Lower lobe of right lung (tissue), 2 donors: ENCODE measurements at regions not wholly inside any gene's neighbourhood (a gene's known extent, or its start where the extent isn't known, plus 50 kb on each side); places are given as distances from the start of the nearest gene placed in this dataset.
"Not testable (repeated sequence)": the region's sequence is repeated elsewhere in the genome, so short reads cannot be mapped to it uniquely, and the experiment has no call there.

Source experiments
- ATAC-seq, 2 donors: fragments of 200-7000 bp; cut with Tn5 transposase; one replicate each; pipeline ENCODE4 v1.9.1; 2020 to 2022; ENCODE audit warnings: mild to moderate bottlenecking in 2 of 2, moderate library complexity in 2 of 2
- DNase-seq: peaks from one replicate; pipeline ENCODE4 v3.0.0-alpha.2; 2020
- H3K27ac ChIP-seq: fragments of 200-600 bp; one replicate; pipeline ENCODE4 v1.8.0; 2022
- H3K27me3 ChIP-seq: fragments of 200-600 bp; one replicate; pipeline ENCODE4 v1.8.0; 2022; ENCODE audit warnings: low read depth
- H3K36me3 ChIP-seq: fragments of 200-600 bp; one replicate; pipeline ENCODE4 v1.8.0; 2022; ENCODE audit warnings: mild to moderate bottlenecking
- H3K4me1 ChIP-seq: fragments of 200-600 bp; one replicate; pipeline ENCODE4 v1.8.0; 2022
- H3K4me3 ChIP-seq: fragments of 200-600 bp; one replicate; pipeline ENCODE4 v1.8.0; 2022; ENCODE audit warnings: mild to moderate bottlenecking
- H3K9me3 ChIP-seq: fragments of 200-600 bp; one replicate; pipeline ENCODE4 v1.8.0; 2022
- CTCF ChIP-seq: fragments of 200-600 bp; IDR thresholded peaks from one replicate; pipeline ENCODE4 v1.8.0; 2022; ENCODE audit warnings: antibody characterized with exemption, mild to moderate bottlenecking
- intact Hi-C: fragments of 100-400 bp; cut with DNase I; formaldehyde crosslinking; loops from one replicate; pipeline ENCODE4 v1.11.0; 2022
- donor health status: DM: no; HTN: yes; CAD: no; lungs with severe emphysema.

DNA sequence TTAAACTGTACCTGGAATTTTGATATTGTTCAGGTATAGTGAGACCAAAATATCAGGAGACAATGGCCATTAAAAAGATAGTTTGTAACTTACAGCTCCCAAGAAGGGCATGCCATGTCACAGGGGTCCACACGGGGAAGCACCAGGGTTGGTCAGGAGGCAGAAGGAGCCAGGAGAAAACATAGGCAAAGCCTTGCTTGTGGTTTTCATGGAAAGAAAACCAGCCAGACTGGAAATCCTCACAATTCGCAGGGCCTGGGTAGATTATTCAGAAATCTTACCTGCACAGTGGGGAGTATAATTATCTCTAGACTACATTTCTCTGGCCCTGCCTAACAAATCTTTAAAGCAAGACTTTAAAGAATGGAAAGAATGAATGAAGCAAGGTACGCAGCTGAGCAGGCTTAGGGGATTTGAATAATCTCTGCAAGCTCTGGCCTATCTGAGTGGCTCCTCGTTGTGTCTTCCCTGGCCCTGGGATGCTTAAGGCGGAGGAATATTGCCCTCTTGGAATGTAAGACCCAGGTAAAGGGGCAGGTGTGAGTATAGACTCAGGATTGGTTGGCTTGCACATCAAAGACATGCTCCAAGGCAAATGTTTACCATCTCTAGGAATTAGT is 66.9 kb upstream of the CDC42EP3 start:
- Histone ChIP-seq H3K4me3 (no peak overlapping the region), H3K27me3 (no peaks in the 10 kb centered on the region), H3K4me1 (no peaks in the 10 kb centered on the region), H3K27ac (no peak overlapping the region), H3K36me3 (no peaks in the 10 kb centered on the region), H3K9me3 (no peaks in the 10 kb centered on the region)
- intact Hi-C loops: no loop called here
- ATAC-seq: no peak
- no peak for TF ChIP-seq CTCF
- DNase-seq: no peak

DNA sequence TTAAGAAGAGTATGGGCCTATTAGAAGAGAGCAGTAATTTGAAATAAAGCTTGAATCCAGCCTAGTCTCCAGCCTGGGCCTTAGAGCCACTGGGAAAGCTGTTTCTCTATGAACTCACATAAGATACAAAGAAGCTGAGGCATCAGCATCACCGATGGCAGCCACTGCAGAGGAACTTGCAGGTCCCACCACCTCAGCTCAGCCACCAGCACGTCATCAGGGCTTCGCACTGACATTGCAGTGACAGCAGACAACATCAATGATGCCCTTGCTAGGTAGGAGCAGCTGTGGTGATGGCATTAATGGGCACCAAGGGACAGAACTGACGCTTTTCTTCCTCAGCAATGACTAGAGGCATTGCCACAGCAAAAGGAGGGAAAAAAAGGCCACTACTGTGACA is 67.7 kb upstream of the CDC42EP3 start:
- intact Hi-C loops: no loop called here
- H3K9me3 ChIP-seq: no peaks in the 10 kb centered on the region
- no peak overlapping the region for H3K27ac ChIP-seq
- TF ChIP-seq CTCF: no peak
- H3K4me3 ChIP-seq: no peak overlapping the region
- ATAC-seq: no peak
- no peaks in the 10 kb centered on the region for H3K36me3 ChIP-seq
- no peaks in the 10 kb centered on the region for H3K4me1 ChIP-seq
- H3K27me3 ChIP-seq: no peaks in the 10 kb centered on the region
- no peak for DNase-seq

DNA sequence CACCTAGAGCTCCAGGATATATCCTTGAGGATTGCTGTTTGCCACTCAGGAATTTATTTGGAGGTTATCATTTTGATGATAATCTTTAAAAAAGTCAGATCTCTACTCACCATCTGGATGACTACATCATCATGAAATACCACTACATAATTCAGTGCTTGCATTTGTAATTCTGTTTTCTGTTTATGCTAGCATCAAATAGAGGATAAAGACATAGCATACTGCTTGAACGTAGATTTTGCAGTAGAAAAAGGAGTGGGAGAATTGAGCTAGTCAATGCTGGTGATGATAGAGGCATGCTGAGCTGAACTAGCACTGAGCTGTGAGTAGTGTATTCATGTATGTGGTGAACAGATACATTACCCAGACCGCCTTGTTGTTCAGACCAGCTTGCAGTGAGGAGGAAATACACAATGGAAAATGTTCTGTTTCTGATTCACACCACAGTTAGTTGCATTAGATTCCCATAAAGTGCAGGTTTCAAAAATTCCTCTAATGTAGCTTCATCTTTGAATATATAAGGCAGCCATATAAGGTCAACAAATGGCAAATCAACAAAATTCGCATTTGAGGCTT is 68.8 kb upstream of the CDC42EP3 start:
- TF ChIP-seq CTCF: no peak
- ATAC-seq (no peak), DNase-seq (no peak)
- Histone ChIP-seq H3K9me3 (no peaks in the 10 kb centered on the region), H3K27me3 (no peaks in the 10 kb centered on the region), H3K4me3 (no peak overlapping the region), H3K27ac (no peak overlapping the region), H3K36me3 (no peaks in the 10 kb centered on the region), H3K4me1 (no peaks in the 10 kb centered on the region)
- intact Hi-C loops: no loop called here

DNA sequence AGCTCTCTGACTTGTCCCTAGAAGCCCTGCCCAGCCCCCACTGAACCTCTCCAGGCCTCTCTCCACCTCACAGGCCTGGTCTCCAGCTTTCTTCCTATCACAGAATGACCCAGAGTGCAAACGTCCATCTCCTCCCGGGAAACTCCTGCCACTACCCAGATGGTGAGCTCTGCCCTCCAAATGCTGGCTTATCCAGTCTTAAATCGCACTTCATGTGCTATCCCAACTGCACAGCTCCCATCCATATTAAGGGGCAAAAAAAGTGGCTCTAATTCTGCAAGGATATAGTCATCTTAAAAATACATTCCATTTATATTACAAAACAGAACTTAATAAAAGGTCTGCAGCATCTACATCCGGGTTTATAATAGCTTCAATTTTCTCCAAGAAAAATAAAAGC is 70.8 kb upstream of the CDC42EP3 start:
- TF ChIP-seq CTCF: no peak
- H3K27ac ChIP-seq: no peak overlapping the region
- no peak for ATAC-seq
- H3K4me1 ChIP-seq: no peaks in the 10 kb centered on the region
- no peaks in the 10 kb centered on the region for H3K27me3 ChIP-seq
- no peak overlapping the region for H3K4me3 ChIP-seq
- H3K36me3 ChIP-seq: no peaks in the 10 kb centered on the region
- intact Hi-C loops: no loop called here
- H3K9me3 ChIP-seq: no peaks in the 10 kb centered on the region
- DNase-seq: no peak

GRCh38 chr2:37744010-37744409 is 72.6 kb upstream of the CDC42EP3 start:
- Histone ChIP-seq H3K36me3 (no peaks in the 10 kb centered on the region), H3K27me3 (no peaks in the 10 kb centered on the region), H3K27ac (no peak overlapping the region), H3K4me3 (no peak overlapping the region), H3K4me1 (no peaks in the 10 kb centered on the region), H3K9me3 (no peaks in the 10 kb centered on the region)
- no peak for ATAC-seq
- intact Hi-C loops: no loop called here
- no peak for DNase-seq
- TF ChIP-seq CTCF: no peak

DNA sequence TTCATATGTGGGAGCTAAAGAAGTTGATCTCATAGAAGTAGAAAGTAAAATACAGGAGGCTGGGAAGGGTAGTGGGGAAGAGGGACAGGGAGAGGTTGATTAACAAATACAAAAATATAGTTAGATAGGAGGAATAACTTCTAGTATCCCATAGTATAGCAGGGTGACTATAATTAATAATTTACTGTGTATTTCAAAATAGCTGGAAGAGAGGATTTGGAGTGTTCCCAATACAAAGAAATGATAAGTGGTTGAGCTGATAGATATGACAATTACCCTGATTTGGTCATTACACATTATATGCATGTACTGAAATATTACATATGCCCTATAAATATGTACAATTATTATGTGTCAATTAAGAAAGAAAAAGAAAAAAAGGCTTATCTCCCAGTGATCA is 73.5 kb upstream of the CDC42EP3 start:
- ATAC-seq, H3K27me3 ChIP-seq, H3K4me3 ChIP-seq, H3K27ac ChIP-seq, H3K36me3 ChIP-seq, H3K4me1 ChIP-seq, intact Hi-C loops, DNase-seq, H3K9me3 ChIP-seq: not testable (repeated sequence)

DNA sequence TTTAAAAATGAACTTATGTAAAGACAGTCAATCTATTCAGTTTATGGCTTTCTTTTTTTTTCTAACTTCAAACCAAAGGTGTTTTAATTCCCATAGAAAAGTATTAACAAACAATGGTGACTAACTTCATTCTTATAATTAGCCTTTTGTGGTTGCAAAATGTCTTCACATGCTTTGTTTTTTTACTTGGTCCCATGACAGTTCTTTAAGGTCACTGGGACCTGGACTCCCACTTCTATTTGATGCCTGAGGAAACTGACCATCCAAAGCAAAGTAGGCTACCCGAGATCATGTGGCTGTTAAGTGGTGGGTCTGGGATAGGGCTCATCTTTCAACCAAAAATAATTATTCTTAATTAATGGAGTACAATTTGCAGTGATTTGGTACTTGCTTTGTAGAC is 74.6 kb upstream of the CDC42EP3 start:
- H3K27ac ChIP-seq: not testable (repeated sequence)

More for the DNA sequence above, 74.6 kb upstream of the CDC42EP3 start:
- H3K9me3 ChIP-seq, H3K4me1 ChIP-seq, H3K27me3 ChIP-seq, ATAC-seq, intact Hi-C loops, H3K36me3 ChIP-seq, H3K4me3 ChIP-seq, DNase-seq: not testable (repeated sequence)
